ENCODE measurements at regions not wholly inside any gene's neighbourhood (a gene's known extent, or its start where the extent isn't known, plus 50 kb on each side); places are given as distances from the start of the nearest gene placed in this dataset.
"Not testable (repeated sequence)": the region's sequence is repeated elsewhere in the genome, so short reads cannot be mapped to it uniquely, and the experiment has no call there.

DNA sequence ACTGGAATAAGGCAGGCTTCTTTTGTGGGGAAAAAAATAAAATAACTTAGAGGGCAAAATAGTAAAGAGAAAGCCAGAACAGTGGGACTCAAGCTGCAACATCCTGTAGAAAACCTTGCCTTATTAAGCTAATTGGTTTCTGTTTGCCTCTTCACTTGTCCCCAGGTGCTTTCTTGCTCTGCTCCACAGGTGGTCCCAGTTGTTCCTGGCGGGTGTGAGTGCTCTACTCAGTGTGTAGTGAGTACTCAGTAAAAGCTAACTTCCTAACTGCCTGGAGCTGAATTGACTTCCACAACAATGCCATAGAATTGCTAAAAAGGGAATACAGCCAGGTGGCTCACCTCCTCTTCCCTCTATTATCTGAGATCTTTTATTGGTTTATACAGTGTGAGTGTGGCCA lies 930.2 kb downstream of the C4orf33 start:
- DNase-seq = no peak

GRCh38 chr4:130027973-130028372 lies 932.0 kb downstream of the C4orf33 start:
- no peak for DNase-seq

GRCh38 chr4:130028552-130028951 lies 932.6 kb downstream of the C4orf33 start:
- DNase-seq = no peak

- no peak for DNase-seq
Measured at GRCh38 chr4:130029442-130029841, 933.5 kb downstream of the C4orf33 start.

GRCh38 chr4:130031858-130032257 lies 935.9 kb downstream of the C4orf33 start:
- no peak for DNase-seq

GRCh38 chr4:130033657-130034056 lies 937.7 kb downstream of the C4orf33 start:
- DNase-seq = not testable (repeated sequence)

GRCh38 chr4:130034876-130035275 lies 938.9 kb downstream of the C4orf33 start:
- no peak for DNase-seq

DNA sequence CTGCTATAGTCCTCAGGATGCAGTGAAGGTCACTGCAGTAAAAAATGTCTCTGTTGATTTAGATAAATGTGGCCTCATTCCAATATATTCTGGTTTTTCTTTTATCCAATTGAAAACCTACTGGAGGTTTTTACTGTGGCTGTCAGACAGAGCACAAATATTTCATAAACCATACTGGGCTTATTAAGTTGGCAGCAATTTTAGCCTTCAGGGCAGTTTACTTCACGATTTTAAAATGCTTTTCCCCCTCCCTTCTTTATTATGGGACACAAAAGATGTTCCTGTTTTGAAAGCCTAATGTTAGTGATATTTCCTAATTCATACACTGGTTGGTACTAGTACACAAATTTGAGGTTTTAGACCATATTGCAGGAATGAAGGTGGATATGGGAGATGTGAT lies 939.4 kb downstream of the C4orf33 start:
- no peak for DNase-seq

DNA sequence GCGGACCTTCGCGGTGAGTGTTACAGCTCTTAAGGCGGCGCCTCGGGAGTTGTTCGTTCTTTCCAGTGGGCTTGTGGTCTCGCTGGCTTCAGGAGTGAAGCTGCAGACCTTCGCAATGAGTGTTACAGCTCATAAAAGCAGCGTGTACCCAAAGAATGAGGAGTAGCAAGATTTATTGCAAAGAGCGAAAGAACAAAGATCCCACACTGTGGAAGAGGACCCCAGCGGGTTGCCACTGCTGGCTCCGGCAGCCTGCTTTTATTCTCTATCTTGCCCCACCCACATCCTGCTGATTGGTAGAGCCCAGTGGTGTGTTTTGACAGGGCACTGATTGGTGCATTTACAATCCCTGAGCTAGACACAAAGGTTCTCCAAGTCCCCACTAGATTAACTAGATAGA lies 941.9 kb downstream of the C4orf33 start:
- not testable (repeated sequence) for DNase-seq

DNA sequence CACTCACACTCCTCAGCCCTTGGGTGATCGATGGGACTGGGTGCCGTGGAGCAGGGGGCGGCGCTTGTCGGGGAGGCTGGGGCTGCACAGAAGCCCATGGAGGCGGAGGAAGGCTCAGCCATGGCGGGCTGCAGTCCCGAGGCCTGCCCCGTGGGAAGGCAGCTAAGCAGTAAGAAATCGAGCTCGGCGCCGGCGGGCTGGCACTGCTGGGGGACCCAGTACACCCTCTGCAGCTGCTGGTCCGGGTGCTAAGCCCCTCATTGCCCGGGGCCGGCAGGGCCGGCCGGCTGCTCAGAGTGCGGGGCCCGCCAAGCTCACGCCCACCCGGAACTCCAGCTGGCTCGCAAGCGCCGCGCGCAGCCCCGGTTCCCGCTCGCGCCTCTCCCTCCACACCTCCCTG lies 942.6 kb downstream of the C4orf33 start:
- DNase-seq = not testable (repeated sequence)

- no peak for DNase-seq
Measured at GRCh38 chr4:130043732-130044160, 947.8 kb downstream of the C4orf33 start.

- DNase-seq = no peak
Measured at GRCh38 chr4:130044788-130045531, 949.0 kb downstream of the C4orf33 start.

DNA sequence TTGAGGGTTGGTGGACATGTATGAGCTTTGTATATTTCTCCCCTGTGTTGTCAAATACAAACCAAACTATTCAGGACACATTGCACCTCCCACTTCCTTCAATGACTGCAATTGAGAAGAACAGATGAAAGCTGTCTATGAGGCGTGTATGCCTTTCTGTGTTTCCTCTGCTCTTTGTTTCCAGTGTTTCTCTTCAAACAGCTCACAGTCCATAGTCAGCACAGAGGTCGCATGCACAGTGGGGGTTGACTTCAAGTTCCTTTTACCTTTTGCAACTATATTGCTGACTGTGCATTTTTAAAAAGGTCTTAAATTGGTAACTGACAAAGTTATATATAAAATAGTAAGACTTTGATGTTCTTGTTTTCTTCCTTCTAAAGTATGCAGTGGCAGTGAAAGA lies 957.8 kb downstream of the C4orf33 start:
- DNase-seq = no peak

- DNase-seq = no peak
Measured at GRCh38 chr4:130054908-130055307, 959.0 kb downstream of the C4orf33 start.

DNA sequence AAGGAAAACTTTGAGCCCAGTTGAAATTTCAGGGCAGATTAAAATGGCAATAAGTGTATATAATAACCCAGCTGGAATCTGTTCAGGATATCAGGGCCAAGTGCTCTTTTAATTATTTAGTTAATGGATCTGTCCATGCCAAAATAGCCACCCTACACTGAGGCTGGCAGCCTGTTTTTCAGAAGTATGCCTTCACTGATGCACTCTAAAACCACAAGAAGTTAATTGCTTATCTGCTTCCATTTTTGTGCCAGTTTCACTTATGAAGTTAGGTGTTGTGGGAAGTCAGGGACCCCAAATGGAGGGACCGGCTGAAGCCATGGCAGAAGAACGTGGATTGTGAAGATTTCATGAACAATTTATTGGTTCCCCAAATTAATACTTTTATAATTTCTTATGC lies 960.3 kb downstream of the C4orf33 start:
- DNase-seq = no peak

DNA sequence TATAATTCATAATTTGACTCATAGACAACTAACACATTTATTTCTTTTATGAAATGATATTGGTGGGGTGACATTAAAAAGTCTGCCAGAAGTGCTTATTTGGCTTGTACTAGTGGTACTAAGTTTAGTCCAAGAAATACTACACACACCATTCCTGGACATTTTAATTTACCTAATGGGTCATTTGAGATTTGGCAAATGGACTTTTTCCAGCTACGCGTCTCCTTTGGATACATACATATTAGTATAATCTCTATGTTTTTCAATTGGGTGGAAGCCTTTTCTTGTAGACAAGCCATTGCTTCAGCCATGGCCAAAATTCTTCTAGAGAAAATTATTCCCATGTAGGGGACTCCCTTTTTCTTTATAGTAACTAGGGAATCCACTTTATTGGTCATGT lies 968.5 kb downstream of the C4orf33 start:
- DNase-seq = no peak

DNA sequence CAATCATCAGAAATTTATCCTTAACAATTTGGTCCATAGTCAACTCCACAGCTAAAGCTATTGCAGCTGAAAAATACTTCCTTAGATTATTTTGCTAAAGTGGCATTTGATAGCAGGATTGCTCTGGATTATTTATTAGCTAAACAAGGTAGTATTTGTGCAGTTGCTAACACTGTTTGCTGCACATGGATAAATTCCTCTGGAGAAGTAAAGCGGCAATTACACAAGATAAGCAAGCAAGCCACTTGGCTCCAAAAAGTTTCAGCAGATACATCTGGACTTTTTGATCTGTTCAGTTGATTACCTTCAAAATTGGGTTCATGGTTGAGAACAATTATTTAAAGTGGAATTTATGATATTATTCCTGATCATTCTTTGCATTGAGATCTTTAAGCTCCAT lies 971.5 kb downstream of the C4orf33 start:
- DNase-seq = no peak

- no peak for DNase-seq
Measured at GRCh38 chr4:130068072-130068471, 972.1 kb downstream of the C4orf33 start.

DNA sequence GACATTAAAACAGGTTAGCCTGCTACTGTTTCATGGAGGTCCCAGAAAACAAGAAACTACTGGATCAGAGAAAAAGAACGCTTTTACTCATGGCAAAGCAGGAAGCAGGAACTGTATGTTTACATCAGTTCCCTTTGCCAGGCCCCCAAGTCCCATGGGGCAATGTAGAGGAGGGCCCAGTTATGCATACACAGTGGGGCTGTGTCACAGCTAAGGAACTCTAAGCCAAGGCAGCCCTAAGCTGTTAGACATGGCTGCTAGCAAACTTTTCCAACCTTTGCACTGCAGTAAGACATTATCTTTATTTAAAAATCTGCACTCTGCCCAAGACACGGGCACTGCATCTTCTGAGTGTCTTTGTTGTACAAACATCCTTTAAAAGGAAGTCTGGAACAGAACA lies 975.8 kb downstream of the C4orf33 start:
- DNase-seq = no peak

- no peak for DNase-seq
Measured at GRCh38 chr4:130073145-130073790, 977.3 kb downstream of the C4orf33 start.

DNA sequence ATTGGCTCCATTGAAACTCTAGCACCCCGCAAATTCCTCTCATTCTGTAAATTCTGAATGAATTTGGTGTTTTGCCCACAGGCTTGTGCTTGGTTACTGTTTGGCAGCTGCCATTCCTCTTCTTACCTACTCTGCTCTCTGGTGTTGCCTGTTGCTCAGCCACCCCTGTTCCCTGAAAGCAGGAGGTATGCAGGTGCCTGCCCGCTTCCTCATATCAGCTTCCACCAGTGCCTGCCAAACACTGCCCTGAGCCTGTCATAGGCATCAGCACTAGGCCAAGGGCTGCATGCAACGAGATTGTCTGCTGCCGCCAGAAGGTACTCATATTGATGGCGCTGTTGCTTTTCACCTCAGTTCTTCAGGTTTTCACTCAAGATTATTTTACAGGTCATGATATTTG lies 978.1 kb downstream of the C4orf33 start:
- no peak for DNase-seq

DNA sequence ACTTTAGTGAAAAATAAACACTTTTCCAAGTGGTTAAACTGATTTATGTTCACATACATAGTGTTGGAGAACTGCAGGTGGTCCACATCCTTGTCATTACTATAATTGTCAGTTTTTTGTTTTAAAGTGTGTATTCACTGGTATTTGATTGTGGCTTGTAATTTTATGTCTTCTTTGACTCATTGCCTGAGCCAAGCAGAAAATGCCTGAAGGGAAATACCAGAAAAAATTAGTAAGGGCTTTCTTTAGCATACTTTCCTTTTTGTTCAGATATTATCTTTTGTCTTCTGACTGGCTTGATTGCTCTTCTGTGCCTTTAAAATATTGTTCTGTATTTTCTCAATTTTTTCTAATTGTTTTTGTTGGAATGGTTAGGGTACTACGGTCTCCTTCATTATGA lies 981.3 kb downstream of the C4orf33 start:
- DNase-seq = no peak

DNA sequence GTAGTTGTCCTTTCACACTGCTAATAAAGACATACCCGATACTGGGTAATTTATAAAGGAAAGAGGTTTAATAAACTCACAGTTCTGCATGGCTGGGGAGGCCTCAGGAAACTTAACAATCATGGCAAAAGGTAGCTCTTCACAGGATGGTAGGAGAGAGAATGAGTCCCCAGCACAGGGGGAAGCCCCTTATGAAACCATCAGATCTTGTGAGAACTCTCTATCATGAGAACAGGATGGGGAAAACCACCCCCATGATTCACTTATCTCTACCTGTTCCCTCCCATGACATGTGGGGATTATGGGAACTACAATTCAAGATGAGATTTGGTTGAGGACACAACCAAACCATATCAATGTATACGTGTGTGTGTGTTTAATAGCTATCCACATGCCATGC lies 983.1 kb downstream of the C4orf33 start:
- DNase-seq = not testable (repeated sequence)

DNA sequence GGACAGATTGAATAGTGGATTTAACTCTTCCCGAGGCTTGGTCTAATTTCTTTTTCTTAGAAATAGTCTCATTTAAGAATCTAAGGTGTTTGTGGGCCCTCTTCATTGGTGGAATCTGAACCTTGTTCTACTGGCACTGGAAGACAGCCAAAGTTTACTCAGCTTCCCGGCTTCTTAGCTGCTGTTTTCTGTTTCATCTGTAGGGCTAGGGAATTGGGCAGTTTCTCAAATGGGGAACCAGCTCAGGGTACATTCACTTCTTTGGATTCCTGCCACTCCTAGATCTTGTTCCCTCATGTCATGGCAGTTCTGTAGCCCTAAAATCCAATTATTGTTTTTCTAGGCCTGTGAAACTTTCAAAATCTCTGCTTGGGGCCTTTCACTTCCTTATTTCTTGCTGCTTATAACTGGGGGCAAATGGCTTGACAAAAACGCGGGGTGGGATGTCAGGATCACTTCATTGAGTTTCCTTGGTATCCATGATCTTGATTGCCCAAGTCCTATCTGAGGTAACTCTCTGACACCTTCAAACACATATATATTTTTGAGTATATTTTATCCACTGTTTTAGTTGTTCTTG lies 985.0 kb downstream of the C4orf33 start:
- no peak for DNase-seq
